ENCODE measurements at regions not wholly inside any gene's neighbourhood (a gene's known extent, or its start where the extent isn't known, plus 50 kb on each side); places are given as distances from the start of the nearest gene placed in this dataset.
"Not testable (repeated sequence)": the region's sequence is repeated elsewhere in the genome, so short reads cannot be mapped to it uniquely, and the experiment has no call there.

DNA sequence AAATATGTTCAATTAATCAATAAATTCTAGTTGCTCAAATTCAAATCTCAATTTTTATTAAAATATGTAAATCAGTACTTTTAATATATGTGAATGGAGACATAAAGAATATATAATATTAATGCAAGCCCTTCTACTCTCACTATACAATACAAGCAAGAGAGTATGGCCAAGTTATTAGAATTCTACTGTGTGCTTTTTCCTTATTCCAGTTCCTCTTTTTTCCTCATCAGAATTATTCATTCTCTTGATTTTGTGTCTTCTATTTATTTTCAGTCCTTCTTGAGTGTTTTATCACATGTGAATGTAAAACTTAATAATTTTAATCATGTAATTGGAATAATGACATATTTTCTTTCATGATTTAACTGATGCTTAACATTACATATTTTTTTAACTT, 276.8 kb downstream of the PCDH20 start:
- DNase-seq (ENCODE audit: low spot score): no peak

- no peak for DNase-seq (ENCODE audit: low spot score)
These were observed 279.1 kb downstream of the PCDH20 start for GRCh38 chr13:61136515-61136914.

- peak; percentile 1 for DNase-seq (ENCODE audit: low spot score)
These were observed 279.6 kb downstream of the PCDH20 start for GRCh38 chr13:61136093-61136492.

DNA sequence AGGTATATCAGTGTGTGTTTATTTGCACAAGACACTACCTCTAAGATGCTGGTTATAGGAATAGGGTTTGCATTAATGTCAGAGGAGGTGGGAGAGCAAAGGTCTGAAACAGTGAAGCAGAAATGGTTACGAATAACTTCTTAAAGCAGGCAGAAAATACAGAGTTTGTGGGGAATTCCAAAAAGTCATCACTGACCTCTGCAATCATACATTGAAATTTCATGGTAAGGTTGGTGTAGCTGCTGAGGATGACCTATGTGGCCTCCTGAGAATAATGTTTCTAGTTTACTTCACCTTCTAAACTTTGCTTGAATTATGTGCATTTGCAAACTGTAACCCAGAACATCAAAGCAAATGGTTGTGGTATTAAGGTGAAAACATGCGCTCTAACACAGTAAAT, 280.1 kb downstream of the PCDH20 start:
- DNase-seq (ENCODE audit: low spot score): no peak

GRCh38 chr13:61128850-61129645, 286.6 kb downstream of the PCDH20 start:
- DNase-seq (ENCODE audit: low spot score): no peak

DNA sequence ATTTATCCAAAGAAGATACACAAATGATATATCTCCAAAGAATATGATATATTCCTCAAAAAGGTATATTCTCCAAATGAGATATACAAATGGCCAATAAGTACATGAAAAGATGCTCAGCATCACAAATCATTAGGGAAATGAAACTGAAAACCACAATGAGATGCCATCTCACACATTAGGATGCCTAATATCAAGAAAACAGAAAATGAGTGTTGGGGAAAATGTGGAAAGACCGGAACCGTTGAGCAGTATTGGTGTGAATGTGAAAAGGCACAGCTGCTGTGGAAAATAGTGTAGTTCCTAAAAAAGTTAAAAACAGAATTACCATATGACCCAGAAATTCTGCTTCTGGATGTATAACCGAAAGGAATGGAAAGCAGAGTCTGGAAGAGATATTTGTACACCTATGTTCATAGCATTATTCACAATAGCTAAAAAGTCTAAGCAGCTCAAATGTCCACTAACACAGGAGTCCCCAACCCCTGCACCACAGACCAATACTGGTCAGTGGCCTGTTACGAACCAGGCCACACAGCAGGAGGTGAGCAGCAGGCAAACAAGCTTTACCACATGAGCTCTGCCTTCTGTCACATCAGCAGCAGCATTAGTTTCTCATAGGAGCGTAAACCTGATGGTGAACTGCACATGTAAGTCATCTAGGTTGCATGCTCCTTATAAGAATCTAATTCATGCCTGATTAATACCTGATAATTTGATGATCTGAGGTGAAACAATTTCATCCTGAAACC, 291.9 kb downstream of the PCDH20 start:
- DNase-seq (ENCODE audit: low spot score): no peak

DNA sequence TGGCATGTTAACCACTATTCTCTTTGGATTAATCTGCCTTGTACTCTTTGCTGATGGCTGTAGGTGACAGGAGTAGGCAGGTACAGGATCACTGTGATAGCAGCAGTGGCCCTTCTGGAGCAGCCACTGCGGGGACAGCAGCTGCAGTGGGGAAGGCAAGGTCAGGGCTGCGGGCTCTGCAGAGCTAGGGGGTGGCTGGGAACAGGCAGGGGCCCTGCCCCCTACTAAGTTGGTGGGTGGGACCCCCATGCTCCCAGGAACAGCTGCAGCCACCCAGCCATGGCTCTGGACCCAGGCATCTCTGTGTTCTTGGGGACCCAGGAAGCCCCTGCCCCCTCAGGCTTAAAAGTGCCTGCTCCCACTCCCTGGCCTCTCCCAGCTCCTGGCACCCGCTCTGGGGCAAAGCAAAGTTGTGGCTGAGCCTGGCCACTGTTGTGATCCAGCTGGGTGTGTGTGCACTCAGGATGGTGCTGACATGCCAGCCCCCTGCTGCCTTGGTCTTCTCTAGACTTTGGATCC, 302.4 kb downstream of the PCDH20 start:
- no peak for DNase-seq (ENCODE audit: low spot score)

GRCh38 chr13:61111529-61111928, 304.1 kb downstream of the PCDH20 start:
- DNase-seq (ENCODE audit: low spot score): no peak

DNA sequence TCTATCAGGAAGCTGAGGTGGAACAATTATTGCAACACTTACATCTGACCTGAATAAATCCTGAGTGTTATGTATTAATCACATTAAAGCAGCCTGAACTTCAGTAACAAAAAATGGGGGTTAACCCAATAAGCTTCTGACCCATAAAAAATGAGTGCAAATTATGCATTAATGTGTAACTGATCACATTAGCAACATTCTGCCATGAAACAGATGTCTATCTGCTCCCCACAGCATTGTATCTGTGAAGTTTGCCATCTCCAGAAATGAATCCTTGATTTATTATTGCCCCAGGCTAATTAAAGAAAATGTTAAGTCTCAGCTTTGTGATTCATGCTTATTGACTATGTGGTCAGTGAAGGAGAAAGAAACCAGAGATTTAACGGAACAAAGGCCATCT, 304.9 kb downstream of the PCDH20 start:
- DNase-seq (ENCODE audit: low spot score): no peak

GRCh38 chr13:61109741-61110140, 305.9 kb downstream of the PCDH20 start:
- DNase-seq (ENCODE audit: low spot score): no peak

DNA sequence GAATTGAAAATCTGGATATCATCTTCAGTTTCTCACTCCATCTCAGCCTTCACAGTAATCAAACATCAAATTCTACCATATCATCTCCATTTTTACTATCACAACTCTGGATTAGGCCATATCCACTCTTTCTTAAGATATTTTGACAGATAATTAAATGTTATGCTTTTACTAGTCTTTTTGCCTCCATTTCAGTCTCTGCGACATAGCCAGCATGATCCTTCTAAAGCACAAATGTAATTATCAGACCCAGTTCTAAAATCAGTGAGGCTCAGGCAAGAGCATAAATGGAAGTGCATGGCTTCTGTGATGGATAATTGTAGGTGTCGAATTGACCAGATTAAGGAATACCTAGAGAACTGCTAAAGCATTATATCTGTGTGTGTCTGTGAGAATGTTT, 307.7 kb downstream of the PCDH20 start:
- no peak for DNase-seq (ENCODE audit: low spot score)

DNA sequence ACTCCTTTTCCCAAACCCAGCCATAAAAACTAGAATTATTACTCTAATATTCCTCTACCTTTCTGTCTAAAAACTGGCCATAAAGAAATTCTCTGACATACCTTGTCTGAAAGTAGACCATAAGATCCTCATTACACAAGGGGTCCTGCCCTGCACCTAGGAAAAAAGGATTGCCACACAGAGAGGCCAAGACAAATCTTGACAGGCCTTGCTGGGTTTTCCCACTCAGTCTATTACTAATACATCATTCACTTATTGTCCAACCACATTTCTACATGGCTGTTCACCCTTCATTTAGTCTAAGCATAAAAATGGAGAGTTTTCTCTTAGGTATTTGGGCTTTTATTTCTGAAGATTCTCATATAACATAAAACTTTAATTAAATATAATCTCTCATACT, 319.8 kb downstream of the PCDH20 start:
- DNase-seq (ENCODE audit: low spot score): no peak

GRCh38 chr13:61094865-61095264, 320.8 kb downstream of the PCDH20 start:
- no peak for DNase-seq (ENCODE audit: low spot score)

- DNase-seq (ENCODE audit: low spot score): not testable (repeated sequence)
These were observed 325.8 kb downstream of the PCDH20 start for GRCh38 chr13:61089894-61090293.

DNA sequence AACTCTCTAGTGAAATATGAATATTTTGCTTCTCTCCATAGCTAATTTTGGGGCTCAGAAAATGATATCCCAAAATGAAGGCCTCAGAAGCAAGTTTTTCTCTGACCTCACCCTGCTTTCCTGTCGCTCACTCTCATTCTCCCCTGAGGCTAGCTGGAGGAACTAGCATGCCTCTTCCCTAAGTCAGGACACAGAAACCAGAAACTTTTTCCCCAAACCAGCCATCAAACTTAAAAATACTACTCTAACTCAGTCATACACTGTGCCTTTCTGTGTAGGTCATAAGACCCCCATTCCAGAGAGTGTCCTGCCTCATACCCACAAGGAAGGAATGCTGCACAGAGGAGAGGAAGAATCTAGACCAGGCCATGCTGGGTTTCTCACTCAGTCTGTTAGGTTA, 329.6 kb downstream of the PCDH20 start:
- DNase-seq (ENCODE audit: low spot score): no peak

- no peak for DNase-seq (ENCODE audit: low spot score)
These were observed 330.7 kb downstream of the PCDH20 start for GRCh38 chr13:61084988-61085387.

GRCh38 chr13:61078976-61079770, 336.5 kb downstream of the PCDH20 start:
- DNase-seq (ENCODE audit: low spot score): no peak

DNA sequence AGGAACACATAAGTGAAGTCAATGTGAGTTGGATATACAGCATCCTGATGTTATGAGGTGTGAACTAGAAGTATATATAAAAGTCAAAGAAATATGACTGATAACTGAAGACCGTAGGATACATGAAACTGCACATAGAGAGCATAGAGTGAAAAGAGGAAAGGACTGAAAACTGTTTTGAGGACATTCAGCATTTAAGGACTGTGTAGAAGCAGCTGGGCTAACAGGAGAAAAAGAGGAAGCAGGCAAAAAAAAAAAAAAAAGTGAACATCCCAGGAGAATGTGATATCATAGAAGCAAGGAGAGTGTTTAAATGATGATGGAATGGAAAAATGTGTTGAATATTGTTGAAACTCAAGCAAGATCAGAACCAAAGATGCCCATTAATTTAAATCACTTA, 363.5 kb downstream of the PCDH20 start:
- DNase-seq (ENCODE audit: low spot score): no peak

- no peak for DNase-seq (ENCODE audit: low spot score)
These were observed 370.4 kb downstream of the PCDH20 start for GRCh38 chr13:61045251-61045650.

DNA sequence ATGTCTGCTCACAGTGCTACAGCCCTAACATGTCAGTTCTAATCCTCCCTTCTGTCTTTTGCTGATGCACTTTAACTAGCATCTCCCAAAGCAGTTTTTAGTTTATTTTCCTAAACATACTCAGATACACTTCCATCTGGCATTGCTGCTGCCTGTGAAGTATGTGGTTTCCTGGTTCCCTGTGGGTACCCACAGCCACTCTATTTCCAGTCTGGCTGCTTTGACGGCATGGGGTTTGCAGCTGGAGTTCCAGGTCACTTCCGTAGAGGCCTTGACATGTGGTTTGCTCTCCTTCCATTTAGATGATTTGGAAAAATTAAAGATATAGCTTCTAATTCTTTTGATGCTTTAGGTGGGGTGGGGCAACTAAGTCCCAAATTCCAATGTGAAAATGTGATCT, 375.5 kb downstream of the PCDH20 start:
- no peak for DNase-seq (ENCODE audit: low spot score)

DNA sequence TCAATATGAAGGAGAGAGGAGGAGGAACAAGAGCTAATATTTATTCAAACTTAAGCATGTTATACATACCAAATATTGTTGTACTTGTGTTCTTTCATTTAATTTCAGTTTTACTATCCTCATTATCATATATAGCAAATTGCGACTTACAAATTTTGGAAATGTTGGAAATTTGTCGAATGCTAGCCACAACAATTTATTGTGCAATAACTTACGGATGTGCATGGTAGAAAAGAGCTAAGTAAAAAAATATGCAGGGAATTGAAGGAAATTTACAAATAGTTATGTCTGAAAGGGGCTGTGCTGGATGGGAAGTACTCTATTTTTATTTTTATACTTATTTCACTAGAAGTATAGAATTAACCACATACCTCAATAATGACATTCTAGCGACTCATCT, 376.3 kb downstream of the PCDH20 start:
- no peak for DNase-seq (ENCODE audit: low spot score)

DNA sequence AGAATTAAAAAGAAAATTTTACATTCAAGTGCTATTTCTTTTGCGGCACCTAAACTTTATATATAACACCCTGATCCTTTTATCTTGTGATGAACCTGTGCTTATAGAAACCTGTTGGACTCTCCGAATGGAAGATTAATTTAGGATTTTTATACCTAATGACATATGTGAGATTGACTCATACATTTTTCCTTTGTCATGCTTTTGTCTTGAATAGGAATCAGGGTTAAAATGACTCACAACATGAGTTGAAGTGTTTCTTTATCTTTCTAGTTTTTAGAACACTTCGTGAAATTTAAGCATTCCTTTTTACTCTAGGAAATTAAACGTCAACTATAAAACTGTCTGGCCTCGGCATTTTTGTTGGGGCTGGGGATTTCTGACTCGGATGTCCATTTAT, 378.9 kb downstream of the PCDH20 start:
- no peak for DNase-seq (ENCODE audit: low spot score)

GRCh38 chr13:61030445-61030844, 385.2 kb downstream of the PCDH20 start:
- no peak for DNase-seq (ENCODE audit: low spot score)

All from HuH-7 (cell line).